Astrocyte (in vitro differentiated cells and primary cell): ENCODE measurements at regions not wholly inside any gene's neighbourhood (a gene's known extent, or its start where the extent isn't known, plus 50 kb on each side); places are given as distances from the start of the nearest gene placed in this dataset.

Experiments used
- DNase-seq: peaks from one replicate; pipeline ENCODE4 v3.0.0-alpha.2; 2010; ENCODE audit warnings: low read depth
- FAIRE-seq: peaks from 2 replicates; lab custom pipeline; 2011; peaks lifted over from hg19 to GRCh38; lab: Jason Lieb, UNC
- H2AFZ ChIP-seq: 2 replicates; pipeline ENCODE4 v1.6.0; 2012; ENCODE audit warnings: low read depth, low read length, inconsistent platforms
- H3K27ac ChIP-seq: 2 replicates; pipeline ENCODE4 v1.5.1; 2011; ENCODE audit warnings: low read depth, low read length, inconsistent platforms
- H3K27me3 ChIP-seq: 2 replicates; pipeline ENCODE4 v1.6.0; 2011; ENCODE audit warnings: low read length, inconsistent platforms; ENCODE audit not compliant: insufficient read depth
- H3K36me3 ChIP-seq: 2 replicates; pipeline ENCODE4 v1.5.1; 2011; ENCODE audit warnings: low read length, inconsistent platforms; ENCODE audit not compliant: insufficient read depth
- H3K4me1 ChIP-seq: 2 replicates; pipeline ENCODE4 v1.5.1; 2011; ENCODE audit warnings: low read length, inconsistent platforms; ENCODE audit not compliant: insufficient read depth
- H3K4me2 ChIP-seq: 2 replicates; pipeline ENCODE4 v1.6.0; 2012; ENCODE audit warnings: low read length, inconsistent platforms
- H3K4me3 ChIP-seq: 2 replicates; pipeline ENCODE4 v1.5.1; 2011; ENCODE audit warnings: low read depth, mild to moderate bottlenecking, low read length, inconsistent platforms; ENCODE audit not compliant: insufficient read depth
- H3K79me2 ChIP-seq: 2 replicates; pipeline ENCODE4 v1.6.0; 2012; ENCODE audit warnings: mild to moderate bottlenecking, low read length, inconsistent platforms; ENCODE audit not compliant: insufficient read depth
- H3K9ac ChIP-seq: 2 replicates; pipeline ENCODE4 v1.6.0; 2012; ENCODE audit warnings: mild to moderate bottlenecking, low read length, inconsistent platforms
- H3K9me3 ChIP-seq: 2 replicates; pipeline ENCODE4 v1.5.1; 2012; ENCODE audit warnings: low read depth, mild to moderate bottlenecking, low read length, inconsistent platforms; ENCODE audit not compliant: insufficient read depth
- H4K20me1 ChIP-seq: 2 replicates; pipeline ENCODE4 v1.6.0; 2012; ENCODE audit warnings: low read length, inconsistent platforms; ENCODE audit not compliant: insufficient read depth
- H3K27ac Mint-ChIP-seq: one replicate; pipeline ENCODE4 v1.8.0; 2021; ENCODE audit warnings: mild to moderate bottlenecking, mixed read lengths; ENCODE audit not compliant: unreplicated experiment
- H3K27me3 Mint-ChIP-seq: one replicate; pipeline ENCODE4 v1.8.0; 2021; ENCODE audit warnings: low read depth, mixed read lengths; ENCODE audit not compliant: unreplicated experiment
- H3K36me3 Mint-ChIP-seq: one replicate; pipeline ENCODE4 v1.8.0; 2021; ENCODE audit warnings: low read depth, mixed read lengths; ENCODE audit not compliant: unreplicated experiment
- H3K4me1 Mint-ChIP-seq: one replicate; pipeline ENCODE4 v1.8.0; 2021; ENCODE audit warnings: low read depth, mixed read lengths; ENCODE audit not compliant: unreplicated experiment
- H3K4me3 Mint-ChIP-seq: one replicate; pipeline ENCODE4 v1.8.0; 2021; ENCODE audit warnings: mild to moderate bottlenecking, moderate library complexity, mixed read lengths; ENCODE audit not compliant: unreplicated experiment
- H3K9me3 Mint-ChIP-seq: one replicate; pipeline ENCODE4 v1.8.0; 2021; ENCODE audit warnings: mild to moderate bottlenecking, mixed read lengths; ENCODE audit not compliant: unreplicated experiment
- EZH2 ChIP-seq: IDR thresholded peaks from 2 replicates; pipeline ENCODE4 v1.6.1; 2012; ENCODE audit warnings: mild to moderate bottlenecking, low read length, inconsistent platforms; ENCODE audit not compliant: insufficient read depth
- TF ChIP-seq, protein P1 (sequence below): IDR thresholded peaks from 2 replicates; pipeline ENCODE4 v1.5.1; 2011; ENCODE audit warnings: low read depth, mild to moderate bottlenecking, inconsistent platforms, low read length, moderate library complexity; ENCODE audit not compliant: insufficient read depth

DNA sequence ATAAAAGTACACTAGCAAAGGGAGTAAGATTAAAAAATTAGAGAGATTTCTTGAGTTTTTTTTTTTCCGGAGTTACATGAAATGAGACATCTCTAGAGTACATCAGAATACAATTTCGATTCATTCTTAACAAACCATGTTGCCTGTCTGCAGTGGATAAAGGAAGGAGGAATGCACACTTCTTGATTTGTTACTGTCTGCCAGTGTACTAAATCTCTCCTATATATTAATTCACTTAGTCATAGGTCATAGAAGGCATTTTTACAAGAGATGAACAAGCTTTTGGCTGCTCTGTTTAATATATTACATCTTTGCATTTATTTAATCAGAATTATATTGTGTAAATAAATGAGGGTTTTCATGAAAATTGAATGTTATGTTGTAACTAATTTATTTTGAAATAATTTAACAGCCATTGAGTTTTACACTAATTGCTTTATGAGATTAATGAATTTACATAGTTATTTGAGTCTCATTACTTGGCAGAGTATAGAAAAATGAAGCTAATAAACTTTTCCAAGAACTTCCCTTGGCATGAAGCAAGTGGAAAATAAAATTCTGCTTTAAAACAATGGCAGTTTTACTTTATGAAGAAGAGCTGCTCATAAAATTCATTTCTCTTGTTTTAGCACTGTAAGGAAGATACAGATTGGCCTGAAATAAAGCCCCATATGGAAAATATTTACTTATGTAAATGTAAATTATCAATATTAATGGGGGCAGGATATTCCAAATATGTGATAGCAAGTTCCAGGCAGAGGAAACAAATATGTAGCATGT is 1284.7 kb downstream of the BRINP3 start:
- H3K27ac ChIP-seq, result no peak overlapping the region
- H3K4me1 ChIP-seq, result no peaks in the 10 kb centered on the region
- FAIRE-seq (no peak), DNase-seq (no peak)
- H3K4me3 Mint-ChIP-seq, result no peak overlapping the region
- no peak for TF ChIP-seq EZH2
- TF ChIP-seq, protein P1, sequence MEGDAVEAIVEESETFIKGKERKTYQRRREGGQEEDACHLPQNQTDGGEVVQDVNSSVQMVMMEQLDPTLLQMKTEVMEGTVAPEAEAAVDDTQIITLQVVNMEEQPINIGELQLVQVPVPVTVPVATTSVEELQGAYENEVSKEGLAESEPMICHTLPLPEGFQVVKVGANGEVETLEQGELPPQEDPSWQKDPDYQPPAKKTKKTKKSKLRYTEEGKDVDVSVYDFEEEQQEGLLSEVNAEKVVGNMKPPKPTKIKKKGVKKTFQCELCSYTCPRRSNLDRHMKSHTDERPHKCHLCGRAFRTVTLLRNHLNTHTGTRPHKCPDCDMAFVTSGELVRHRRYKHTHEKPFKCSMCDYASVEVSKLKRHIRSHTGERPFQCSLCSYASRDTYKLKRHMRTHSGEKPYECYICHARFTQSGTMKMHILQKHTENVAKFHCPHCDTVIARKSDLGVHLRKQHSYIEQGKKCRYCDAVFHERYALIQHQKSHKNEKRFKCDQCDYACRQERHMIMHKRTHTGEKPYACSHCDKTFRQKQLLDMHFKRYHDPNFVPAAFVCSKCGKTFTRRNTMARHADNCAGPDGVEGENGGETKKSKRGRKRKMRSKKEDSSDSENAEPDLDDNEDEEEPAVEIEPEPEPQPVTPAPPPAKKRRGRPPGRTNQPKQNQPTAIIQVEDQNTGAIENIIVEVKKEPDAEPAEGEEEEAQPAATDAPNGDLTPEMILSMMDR, result no peak
- H3K27me3 ChIP-seq, result no peaks in the 10 kb centered on the region
- H3K79me2 ChIP-seq, result no peaks in the 10 kb centered on the region
- H3K9ac ChIP-seq, result no peak overlapping the region
- H3K36me3 Mint-ChIP-seq, result no peaks in the 10 kb centered on the region
- H3K4me2 ChIP-seq, result no peak overlapping the region
- H3K36me3 ChIP-seq, result no peaks in the 10 kb centered on the region
- H3K4me3 ChIP-seq, result no peak overlapping the region
- H3K27me3 Mint-ChIP-seq, result no peaks in the 10 kb centered on the region
- H2AFZ ChIP-seq, result no peak overlapping the region
- no peak overlapping the region for H3K27ac Mint-ChIP-seq
- no peaks in the 10 kb centered on the region for H3K9me3 ChIP-seq
- H3K9me3 Mint-ChIP-seq, result no peaks in the 10 kb centered on the region
- no peaks in the 10 kb centered on the region for H3K4me1 Mint-ChIP-seq
- H4K20me1 ChIP-seq, result no peaks in the 10 kb centered on the region

DNA sequence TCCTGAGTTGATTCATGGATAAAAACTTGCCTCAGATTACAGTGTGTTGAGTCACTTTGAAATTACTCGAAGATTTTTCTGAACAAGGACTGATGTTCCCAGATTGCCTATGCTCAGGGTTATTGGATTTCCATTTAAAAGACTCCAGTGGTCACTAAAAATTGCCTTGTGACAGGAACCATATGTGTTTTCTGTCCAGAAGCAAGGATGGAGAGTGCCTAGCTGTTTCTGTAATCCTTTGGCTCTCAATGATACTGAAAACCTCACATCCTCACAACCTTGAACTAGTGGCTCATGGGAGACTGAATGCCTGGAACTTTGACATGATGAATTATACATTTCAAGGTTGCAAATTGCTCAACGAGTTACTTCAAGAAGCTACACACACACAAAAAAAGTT is 1271.8 kb downstream of the BRINP3 start:
- Histone ChIP-seq H3K79me2 (no peaks in the 10 kb centered on the region), H3K27me3 (no peaks in the 10 kb centered on the region), H3K9ac (no peak overlapping the region), H3K36me3 (no peaks in the 10 kb centered on the region), H3K4me3 (no peak overlapping the region), H4K20me1 (no peaks in the 10 kb centered on the region), H3K27ac (no peak overlapping the region), H3K9me3 (no peaks in the 10 kb centered on the region), H3K4me1 (no peaks in the 10 kb centered on the region), H3K4me2 (no peak overlapping the region), H2AFZ (no peak overlapping the region)
- no peak for FAIRE-seq
- no peak overlapping the region for H3K4me3 Mint-ChIP-seq
- peaks cover 2% of the 10 kb centered on the region for H3K4me1 Mint-ChIP-seq
- no peak overlapping the region for H3K27ac Mint-ChIP-seq
- peaks cover 3% of the 10 kb centered on the region for H3K9me3 Mint-ChIP-seq
- no peaks in the 10 kb centered on the region for H3K27me3 Mint-ChIP-seq
- no peaks in the 10 kb centered on the region for H3K36me3 Mint-ChIP-seq
- DNase-seq, result peak; percentile 10
- no peak for TF ChIP-seq EZH2
- TF ChIP-seq, protein P1, result no peak

DNA sequence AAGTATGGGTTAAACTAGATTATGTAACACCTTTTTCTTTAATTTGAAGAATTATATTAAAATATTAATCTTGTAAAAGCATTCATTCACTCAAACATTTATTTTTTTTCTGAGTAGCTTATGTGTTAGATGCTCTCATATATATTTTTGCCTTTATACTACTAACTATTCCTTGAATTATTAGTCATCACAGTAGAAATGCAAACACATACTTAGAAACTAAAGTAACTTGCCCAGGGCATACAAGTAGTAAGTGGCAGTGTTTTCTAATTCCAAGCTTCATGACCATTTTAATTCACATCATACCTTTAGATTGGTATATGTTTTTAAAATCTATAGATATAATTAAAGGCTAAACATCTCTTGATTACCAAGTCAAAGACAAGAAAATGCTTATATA is 1271.0 kb downstream of the BRINP3 start:
- Histone ChIP-seq H3K4me2 (no peak overlapping the region), H3K79me2 (no peaks in the 10 kb centered on the region), H3K9me3 (no peaks in the 10 kb centered on the region), H3K9ac (no peak overlapping the region), H4K20me1 (no peaks in the 10 kb centered on the region), H3K27me3 (no peaks in the 10 kb centered on the region), H3K36me3 (no peaks in the 10 kb centered on the region), H3K27ac (no peak overlapping the region), H3K4me3 (no peak overlapping the region), H3K4me1 (no peaks in the 10 kb centered on the region), H2AFZ (no peak overlapping the region)
- Mint-ChIP-seq H3K4me3 (no peak overlapping the region), H3K9me3 (peaks cover 3% of the 10 kb centered on the region), H3K27me3 (no peaks in the 10 kb centered on the region), H3K27ac (no peak overlapping the region), H3K36me3 (no peaks in the 10 kb centered on the region), H3K4me1 (peaks cover 2% of the 10 kb centered on the region)
- TF ChIP-seq, protein P1, result no peak
- TF ChIP-seq EZH2, result no peak
- no peak for FAIRE-seq
- DNase-seq, result no peak
